ENCODE measurements at regions not wholly inside any gene's neighbourhood (a gene's known extent, or its start where the extent isn't known, plus 50 kb on each side); places are given as distances from the start of the nearest gene placed in this dataset.

GRCh38 chr1:185426848-185427247, 109.8 kb upstream of the IVNS1ABP start:
- DNase-seq, result peak; percentile 49
- Histone ChIP-seq H3K36me3 (replicated peaks) (no peaks in the 10 kb centered on the region), H3K27ac (no peak overlapping the region), H3K4me3 (ENCODE audit: low read depth, low read length) (no peak overlapping the region), H3K27me3 (replicated peaks) (no peaks in the 10 kb centered on the region)
- TF ChIP-seq CTCF (IDR thresholded peaks at IDR 0.05; ENCODE audit: low read depth, low read length, missing control alignments), result no peak
- in situ Hi-C loops (cut with HindIII; ENCODE audit: low pct_ligation_motif_present, low sequenced_read_pairs), result no loop called here

GRCh38 chr1:185425163-185425562, 108.1 kb upstream of the IVNS1ABP start:
- Histone ChIP-seq H3K27me3 (replicated peaks) (no peaks in the 10 kb centered on the region), H3K27ac (no peak overlapping the region), H3K4me3 (ENCODE audit: low read depth, low read length) (no peak overlapping the region), H3K36me3 (replicated peaks) (no peaks in the 10 kb centered on the region)
- in situ Hi-C loops (cut with HindIII; ENCODE audit: low pct_ligation_motif_present, low sequenced_read_pairs), result no loop called here
- no peak for TF ChIP-seq CTCF (IDR thresholded peaks at IDR 0.05; ENCODE audit: low read depth, low read length, missing control alignments)
- no peak for DNase-seq

GRCh38 chr1:185421485-185422107, 104.6 kb upstream of the IVNS1ABP start:
- Histone ChIP-seq H3K27ac (no peak overlapping the region), H3K36me3 (replicated peaks) (no peaks in the 10 kb centered on the region), H3K4me3 (ENCODE audit: low read depth, low read length) (no peak overlapping the region), H3K27me3 (replicated peaks) (no peaks in the 10 kb centered on the region)
- in situ Hi-C loops (cut with HindIII; ENCODE audit: low pct_ligation_motif_present, low sequenced_read_pairs), result no loop called here
- no peak for TF ChIP-seq CTCF (IDR thresholded peaks at IDR 0.05; ENCODE audit: low read depth, low read length, missing control alignments)
- DNase-seq, result no peak

GRCh38 chr1:185420588-185421081, 103.6 kb upstream of the IVNS1ABP start:
- in situ Hi-C loops (cut with HindIII; ENCODE audit: low pct_ligation_motif_present, low sequenced_read_pairs), result no loop called here
- no peak for TF ChIP-seq CTCF (IDR thresholded peaks at IDR 0.05; ENCODE audit: low read depth, low read length, missing control alignments)
- no peak for DNase-seq
- Histone ChIP-seq H3K4me3 (ENCODE audit: low read depth, low read length) (no peak overlapping the region), H3K27me3 (replicated peaks) (no peaks in the 10 kb centered on the region), H3K36me3 (replicated peaks) (no peaks in the 10 kb centered on the region), H3K27ac (no peak overlapping the region)

GRCh38 chr1:185419718-185420117, 102.7 kb upstream of the IVNS1ABP start:
- no peak overlapping the region for H3K27ac ChIP-seq
- no peak for TF ChIP-seq CTCF (IDR thresholded peaks at IDR 0.05; ENCODE audit: low read depth, low read length, missing control alignments)
- H3K36me3 ChIP-seq (replicated peaks), result no peaks in the 10 kb centered on the region
- no peaks in the 10 kb centered on the region for H3K27me3 ChIP-seq (replicated peaks)
- in situ Hi-C loops (cut with HindIII; ENCODE audit: low pct_ligation_motif_present, low sequenced_read_pairs), result no loop called here
- peak; percentile 28 for DNase-seq
- no peak overlapping the region for H3K4me3 ChIP-seq (ENCODE audit: low read depth, low read length)

GRCh38 chr1:185418472-185418871, 101.4 kb upstream of the IVNS1ABP start:
- DNase-seq, result no peak
- Histone ChIP-seq H3K36me3 (replicated peaks) (no peaks in the 10 kb centered on the region), H3K27me3 (replicated peaks) (no peaks in the 10 kb centered on the region), H3K4me3 (ENCODE audit: low read depth, low read length) (no peak overlapping the region), H3K27ac (no peak overlapping the region)
- in situ Hi-C loops (cut with HindIII; ENCODE audit: low pct_ligation_motif_present, low sequenced_read_pairs), result no loop called here
- TF ChIP-seq CTCF (IDR thresholded peaks at IDR 0.05; ENCODE audit: low read depth, low read length, missing control alignments), result no peak
